ENCODE measurements at regions not wholly inside any gene's neighbourhood (a gene's known extent, or its start where the extent isn't known, plus 50 kb on each side); places are given as distances from the start of the nearest gene placed in this dataset.

GRCh38 chr1:29835874-29836273, 599.6 kb downstream of the PTPRU start:
- ATAC-seq (no peak), DNase-seq (ENCODE audit: low read depth, low spot score) (no peak)
- ChIA-PET POLR2A (no interaction called here), RAD21 (ENCODE audit: low non-redundant PET in 1 of 2, low total read pairs in 2 of 2, uncharacterized antibody in 2 of 2, unreplicated experiment in 2 of 2) (no interaction called here), CTCF (no interaction called here)
- no peak overlapping the region for H3K27ac ChIP-seq (ENCODE audit: low read depth, low read length)
- H3K36me3 ChIP-seq (ENCODE audit: control insufficient read depth in 1 of 2, insufficient read depth in 2 of 2, low read length in 2 of 2), result no peaks in the 10 kb centered on the region
- H3K4me1 ChIP-seq (ENCODE audit: control insufficient read depth in 1 of 2, insufficient read depth in 2 of 2, low read length in 2 of 2), result no peaks in the 10 kb centered on the region
- H3K9me3 ChIP-seq (ENCODE audit: control insufficient read depth in 1 of 2, insufficient read depth in 1 of 2, low read depth in 1 of 2, low read length in 2 of 2), result no peaks in the 10 kb centered on the region; a peak in 1 of 4 replicates
- no peak overlapping the region for H2AFZ ChIP-seq (ENCODE audit: low read depth, low read length, poor library complexity, severe bottlenecking)
- no peaks in the 10 kb centered on the region for H4K20me1 ChIP-seq (ENCODE audit: insufficient read depth)
- no peak overlapping the region for H3K4me2 ChIP-seq (ENCODE audit: low read length)
- H3K9me2 ChIP-seq (ENCODE audit: insufficient read depth), result no peaks in the 10 kb centered on the region
- no TSS peak for BruUV-seq (replicated peaks)
- no peak overlapping the region for H3K4me3 ChIP-seq (replicated peaks in 1 of 2; ENCODE audit: low read depth in 1 of 2, low read length in 2 of 2)
- TF ChIP-seq RAD21 (IDR thresholded peaks at IDR 0.05; ENCODE audit: low read depth), result 0 out of 2 replicates have a peak, but pooled peaks have one; percentile 23
- no peak for TF ChIP-seq ZNF274 (IDR thresholded peaks at IDR 0.05; ENCODE audit: low read depth, low read length)
- no peak for TF ChIP-seq POLR2A (IDR thresholded peaks at IDR 0.05; ENCODE audit: borderline replicate concordance, extremely low read depth, insufficient read depth, insufficient read length)
- no peak for TF ChIP-seq FOSL1 (IDR thresholded peaks at IDR 0.05; ENCODE audit: low read depth)
- TF ChIP-seq TCF7L2 (IDR thresholded peaks at IDR 0.05; ENCODE audit: borderline replicate concordance, extremely low read depth, insufficient read depth, insufficient read length), result no peak
- no peak for TF ChIP-seq ZBTB33 (IDR thresholded peaks at IDR 0.05; ENCODE audit: extremely low read depth, insufficient replicate concordance, low read length)
- no peak for TF ChIP-seq EZH2 (IDR thresholded peaks at IDR 0.05)
- TF ChIP-seq SRF (IDR thresholded peaks at IDR 0.05; ENCODE audit: low read depth), result no peak
- no peaks in the 10 kb centered on the region for H3K79me2 ChIP-seq (ENCODE audit: insufficient read depth, low read length)
- H3K9ac ChIP-seq (ENCODE audit: low read length), result no peak overlapping the region
- H3K27me3 ChIP-seq (ENCODE audit: insufficient read depth, low read length), result peaks cover 14% of the 10 kb centered on the region; the same call in 1 of the 2 replicates
- intact Hi-C loops (cut with micrococcal nuclease), result no loop called here

- Histone ChIP-seq H4K20me1 (ENCODE audit: insufficient read depth) (no peaks in the 10 kb centered on the region), H3K79me2 (ENCODE audit: insufficient read depth, low read length) (no peaks in the 10 kb centered on the region), H3K9ac (ENCODE audit: low read length) (no peak overlapping the region), H2AFZ (ENCODE audit: low read depth, low read length, poor library complexity, severe bottlenecking) (no peak overlapping the region), H3K27me3 (ENCODE audit: insufficient read depth, low read length) (peaks cover 18% of the 10 kb centered on the region; the same call in 1 of the 2 replicates), H3K9me2 (ENCODE audit: insufficient read depth) (no peaks in the 10 kb centered on the region), H3K9me3 (ENCODE audit: control insufficient read depth in 1 of 2, insufficient read depth in 1 of 2, low read depth in 1 of 2, low read length in 2 of 2) (no peaks in the 10 kb centered on the region), H3K4me3 (replicated peaks in 1 of 2; ENCODE audit: low read depth in 1 of 2, low read length in 2 of 2) (no peak overlapping the region), H3K36me3 (ENCODE audit: control insufficient read depth in 1 of 2, insufficient read depth in 2 of 2, low read length in 2 of 2) (no peaks in the 10 kb centered on the region), H3K4me2 (ENCODE audit: low read length) (no peak overlapping the region), H3K27ac (ENCODE audit: low read depth, low read length) (no peak overlapping the region), H3K4me1 (ENCODE audit: control insufficient read depth in 1 of 2, insufficient read depth in 2 of 2, low read length in 2 of 2) (no peaks in the 10 kb centered on the region)
- CTCF ChIA-PET, result no interaction called here
- POLR2A ChIA-PET, result no interaction called here
- intact Hi-C loops (cut with micrococcal nuclease), result no loop called here
- RAD21 ChIA-PET (ENCODE audit: low non-redundant PET in 1 of 2, low total read pairs in 2 of 2, uncharacterized antibody in 2 of 2, unreplicated experiment in 2 of 2), result no interaction called here
- BruUV-seq (replicated peaks), result no TSS peak
- DNase-seq (ENCODE audit: low read depth, low spot score) (no peak), ATAC-seq (no peak)
- TF ChIP-seq SRF (IDR thresholded peaks at IDR 0.05; ENCODE audit: low read depth), result no peak
- TF ChIP-seq SIN3A (IDR thresholded peaks at IDR 0.05; ENCODE audit: low read depth), result no peak
- no peak for TF ChIP-seq POLR2A (IDR thresholded peaks at IDR 0.05; ENCODE audit: borderline replicate concordance, extremely low read depth, insufficient read depth, insufficient read length)
- TF ChIP-seq EZH2phosphoT487 (IDR thresholded peaks at IDR 0.05; ENCODE audit: borderline replicate concordance), result no peak
- TF ChIP-seq CTCF (IDR thresholded peaks at IDR 0.05 in 2 of 3, conservative IDR thresholded peaks at IDR 0.05 in 1 of 3; ENCODE audit: borderline replicate concordance in 1 of 3, insufficient read depth in 1 of 3, low read depth in 2 of 3, low read length in 2 of 3), result no peak
- TF ChIP-seq FOSL1 (IDR thresholded peaks at IDR 0.05; ENCODE audit: low read depth), result no peak
- no peak for TF ChIP-seq MAX (IDR thresholded peaks at IDR 0.05)
Measured at GRCh38 chr1:29835406-29835805, 599.1 kb downstream of the PTPRU start.

Measured in HCT116 (cell line).